ENCODE measurements at regions not wholly inside any gene's neighbourhood (a gene's known extent, or its start where the extent isn't known, plus 50 kb on each side); places are given as distances from the start of the nearest gene placed in this dataset.

DNA sequence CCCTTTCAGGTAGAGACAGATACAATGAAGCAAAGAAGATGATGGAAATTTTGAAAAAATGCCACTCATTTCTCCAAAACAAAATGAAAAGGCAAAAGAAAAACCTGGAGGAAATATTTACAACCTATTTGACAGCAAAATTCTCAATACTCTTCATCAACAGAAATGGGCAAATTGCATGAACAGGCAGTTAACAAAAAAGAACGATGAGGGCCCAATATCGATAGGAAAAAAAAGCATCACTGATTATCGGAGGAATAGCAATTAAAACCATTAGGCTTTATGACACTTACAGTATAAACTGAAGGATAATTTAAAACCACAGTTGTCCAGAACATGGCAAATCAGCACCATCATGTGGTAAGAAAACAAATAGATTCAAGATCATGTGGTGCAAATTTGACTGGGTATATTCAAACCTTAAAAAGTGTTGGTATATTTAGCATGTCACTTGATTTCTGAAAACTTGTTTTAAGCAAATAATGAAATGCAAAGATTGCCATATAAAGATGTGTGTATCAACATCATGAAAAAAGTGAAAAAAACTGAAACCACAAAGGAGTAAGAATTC lies 222.9 kb downstream of the BRD1 start:
- no peak for DNase-seq (ENCODE audit: low spot score)

DNA sequence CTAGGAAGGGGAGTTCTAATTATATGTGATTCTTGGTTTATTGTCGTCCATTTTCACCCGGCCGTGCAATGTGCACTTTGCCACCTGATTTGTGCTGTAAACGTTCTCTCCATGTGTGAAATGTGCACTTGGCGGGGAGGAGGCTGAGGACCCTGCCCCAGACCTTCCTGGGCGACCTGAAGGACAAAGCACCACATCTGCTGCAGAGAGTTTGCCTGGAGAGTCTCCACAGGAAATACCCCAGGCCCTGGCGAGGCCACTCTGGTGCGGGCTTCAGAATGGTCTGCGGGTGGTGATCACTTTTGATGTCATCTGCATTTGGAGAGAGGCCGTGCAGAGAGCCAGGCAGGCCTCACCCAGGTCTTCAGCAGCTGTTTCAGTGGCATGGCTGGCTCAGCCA lies 224.7 kb downstream of the BRD1 start:
- no peak for DNase-seq (ENCODE audit: low spot score)

DNA sequence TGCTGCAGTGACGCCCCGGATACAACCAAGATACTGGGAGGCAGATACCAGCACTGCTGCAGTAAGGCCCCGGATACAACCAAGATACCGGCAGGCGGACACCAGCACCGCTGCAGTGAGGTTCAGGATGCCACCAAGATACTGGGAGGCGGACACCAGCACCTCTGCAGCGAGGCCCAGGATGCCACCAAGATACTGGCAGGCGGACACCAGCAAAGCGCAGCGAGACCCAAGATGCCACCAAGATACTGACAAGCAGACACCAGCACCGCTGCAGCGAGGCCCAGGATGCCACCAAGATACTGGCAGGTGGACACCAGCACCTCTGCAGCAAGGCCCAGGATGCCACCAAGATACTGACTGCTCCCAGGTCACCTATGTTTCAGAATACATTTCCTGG lies 225.2 kb downstream of the BRD1 start:
- DNase-seq (ENCODE audit: low spot score): no peak

DNA sequence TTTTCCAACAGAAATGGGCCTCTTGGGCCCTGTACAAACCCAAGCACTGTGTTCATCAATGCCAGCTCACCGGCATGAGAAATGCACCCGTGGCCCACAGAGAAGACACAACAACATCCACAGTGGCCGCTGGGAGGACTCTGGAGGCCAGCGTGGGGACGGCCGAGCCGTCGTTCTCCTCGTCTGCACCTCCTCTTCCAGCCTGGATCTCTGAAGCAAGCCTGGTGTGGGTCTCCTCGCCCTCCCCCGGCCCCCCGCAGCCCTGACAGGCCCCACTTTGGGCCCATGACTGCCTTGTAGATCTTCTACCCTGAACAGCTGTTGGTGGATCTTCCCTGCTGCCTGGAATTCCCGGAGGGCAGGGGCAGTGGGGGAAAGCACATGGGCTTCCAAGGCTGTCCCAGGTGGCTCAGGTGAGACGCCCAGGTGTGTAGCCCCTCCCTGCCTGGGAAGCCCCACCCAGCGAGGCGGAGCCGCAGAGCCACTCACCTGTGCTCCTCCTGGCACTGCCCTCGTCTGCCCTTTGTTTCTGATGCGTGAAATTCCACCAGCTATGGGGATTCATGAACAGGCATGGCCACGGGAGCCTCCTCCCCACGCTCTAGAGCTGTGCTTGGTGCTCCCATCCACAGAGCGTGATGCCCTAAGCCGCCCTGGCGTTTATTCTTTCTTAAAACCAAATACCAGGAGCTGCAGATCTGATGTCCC lies 225.9 kb downstream of the BRD1 start:
- no peak for DNase-seq (ENCODE audit: low spot score)

DNA sequence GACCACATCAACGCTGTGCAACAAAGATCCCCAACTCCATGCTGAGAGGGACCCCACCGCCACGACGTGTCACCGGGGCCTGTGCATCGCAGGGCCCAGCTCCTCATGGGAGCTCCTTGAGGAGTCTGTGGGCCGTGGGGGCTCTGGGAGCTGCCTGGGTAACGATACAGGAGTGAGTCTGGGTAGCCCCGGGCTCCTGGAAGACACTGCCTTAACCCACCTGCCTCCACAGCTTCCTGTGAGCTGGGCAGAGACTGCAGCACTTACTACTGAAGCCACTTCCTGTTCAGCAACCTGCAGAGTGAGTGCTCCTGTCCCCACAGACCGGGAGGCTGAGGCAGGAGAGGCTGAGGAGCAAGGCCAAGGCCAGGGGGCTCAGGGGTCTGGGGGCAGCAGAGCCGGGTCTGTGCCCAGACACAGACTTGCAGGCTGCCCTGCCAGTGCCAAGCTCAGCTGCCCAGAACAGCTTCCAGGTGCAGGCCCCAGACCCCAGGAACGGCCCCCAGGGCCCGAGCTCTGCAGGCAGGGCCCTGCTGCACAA lies 226.7 kb downstream of the BRD1 start:
- DNase-seq (ENCODE audit: low spot score): no peak

DNA sequence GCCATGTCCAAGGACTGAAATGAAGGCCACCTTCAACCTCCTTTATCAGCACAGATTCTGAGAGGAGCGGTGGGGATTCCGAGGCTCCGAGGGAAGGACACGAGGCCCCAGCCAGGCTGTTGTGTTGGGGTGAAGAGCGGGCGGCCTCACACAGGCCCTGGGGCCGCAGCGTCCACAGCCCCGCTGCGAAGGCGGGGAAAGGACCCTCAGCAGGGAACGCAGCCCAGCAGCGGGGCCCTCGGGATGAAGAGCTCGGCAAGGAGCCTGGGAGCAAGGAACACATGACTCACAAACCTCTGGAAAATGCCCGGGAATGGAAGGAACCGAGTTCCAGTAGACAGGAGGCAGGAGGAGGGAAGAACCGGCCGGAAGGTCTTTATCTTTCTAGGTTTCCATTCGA lies 227.2 kb downstream of the BRD1 start:
- DNase-seq (ENCODE audit: low spot score): no peak

DNA sequence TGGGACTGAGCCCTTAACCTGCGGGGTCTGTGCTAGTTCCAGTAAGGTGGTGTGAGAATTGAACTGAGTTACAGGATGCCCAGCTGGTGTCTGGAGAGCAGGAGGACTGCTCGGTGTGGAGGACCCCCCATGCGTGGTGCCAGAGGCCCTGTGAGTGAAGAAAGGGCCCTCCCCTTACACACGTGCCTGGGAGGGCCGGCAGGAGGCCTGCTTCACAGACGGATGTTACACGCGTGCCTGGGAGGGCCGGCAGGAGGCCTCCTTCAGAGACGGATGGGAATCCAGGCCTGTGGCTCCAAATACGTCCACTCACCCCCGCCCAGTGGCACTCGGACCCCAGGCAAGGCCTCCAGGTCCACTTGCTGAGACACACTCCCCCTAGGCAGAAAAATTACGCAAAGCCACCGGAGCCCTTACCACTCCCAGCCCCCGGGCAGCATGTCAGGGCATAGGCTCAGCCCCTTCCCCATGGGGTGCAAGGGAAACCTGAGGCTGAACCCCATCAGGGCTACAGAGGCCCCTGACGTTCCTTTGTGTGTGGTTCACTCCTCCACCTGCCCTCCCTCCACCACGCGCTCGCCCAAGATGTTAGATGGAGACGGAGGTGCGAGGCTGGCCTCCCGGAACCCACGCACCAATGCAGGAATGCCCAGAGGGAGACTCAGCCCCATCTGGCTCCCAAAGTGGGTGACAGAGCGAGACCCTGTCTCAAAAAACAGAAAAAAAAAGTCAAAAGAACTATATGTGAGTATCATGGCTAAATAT lies 227.8 kb downstream of the BRD1 start:
- DNase-seq (ENCODE audit: low spot score): no peak

DNA sequence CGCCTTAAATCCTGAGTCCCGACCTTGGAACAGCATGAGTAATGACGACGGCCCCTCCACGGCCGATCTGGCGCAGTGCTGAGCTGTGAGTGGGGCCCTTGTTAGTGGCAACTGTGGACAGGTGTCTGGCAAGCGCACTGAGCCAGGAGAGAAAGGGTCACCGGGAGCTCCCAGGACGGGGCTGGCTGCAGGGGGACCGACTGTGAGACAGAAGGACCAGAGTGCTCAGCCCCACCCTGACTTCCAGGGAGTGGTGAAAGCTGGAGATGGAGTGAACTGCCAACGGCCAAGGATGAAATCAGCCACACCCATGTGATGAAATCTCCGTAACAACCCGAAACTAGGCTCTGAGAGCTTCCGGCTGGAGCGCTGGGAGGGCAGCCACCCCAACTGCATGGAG lies 228.6 kb downstream of the BRD1 start:
- DNase-seq (ENCODE audit: low spot score): no peak

DNA sequence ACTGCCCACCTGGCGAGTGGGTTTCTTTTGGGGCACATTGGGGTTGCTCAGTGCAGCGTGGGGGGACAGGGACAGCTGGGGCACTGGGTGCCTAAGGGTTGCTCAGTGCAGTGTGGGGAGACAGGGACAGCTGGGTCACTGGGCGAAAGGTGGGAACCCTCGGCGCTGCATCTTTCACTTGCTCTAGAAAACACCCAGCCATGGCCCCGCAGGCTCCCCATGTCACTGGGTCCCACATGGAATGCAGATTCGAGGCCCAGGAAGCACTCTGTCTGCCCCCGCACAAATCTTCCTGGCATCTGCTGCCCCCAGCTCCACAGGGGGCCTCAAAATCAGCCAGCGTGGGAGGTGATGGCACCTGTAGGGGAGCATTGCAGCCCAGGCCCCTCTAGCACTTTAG lies 229.3 kb downstream of the BRD1 start:
- no peak for DNase-seq (ENCODE audit: low spot score)

DNA sequence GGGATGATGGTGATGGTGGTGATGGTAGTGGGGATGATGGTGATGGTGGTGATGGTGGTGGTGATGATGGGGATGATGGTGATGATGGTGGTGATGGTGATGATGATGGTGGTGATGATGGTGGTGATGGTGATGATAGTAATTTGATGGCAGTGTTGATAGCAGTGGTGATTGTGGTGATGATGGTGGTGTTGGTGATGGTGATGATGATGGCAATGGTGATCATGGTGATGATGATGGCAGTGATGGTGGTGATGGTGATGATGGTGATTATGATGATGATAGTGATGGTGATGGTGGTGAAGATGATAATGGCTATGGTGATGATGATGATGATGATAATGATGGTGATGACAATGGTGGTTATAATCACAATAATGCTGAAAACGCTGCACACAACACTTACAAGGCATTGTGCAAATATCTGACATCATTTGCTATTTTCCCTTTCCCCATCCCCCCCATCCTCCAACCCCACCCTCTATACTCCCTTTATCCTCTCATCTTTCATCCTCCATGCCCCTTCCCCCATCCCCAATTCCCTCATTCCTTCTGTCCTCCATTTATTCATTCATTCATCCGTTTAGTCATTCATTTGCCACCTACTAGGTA lies 230.1 kb downstream of the BRD1 start:
- DNase-seq (ENCODE audit: low spot score): no peak

DNA sequence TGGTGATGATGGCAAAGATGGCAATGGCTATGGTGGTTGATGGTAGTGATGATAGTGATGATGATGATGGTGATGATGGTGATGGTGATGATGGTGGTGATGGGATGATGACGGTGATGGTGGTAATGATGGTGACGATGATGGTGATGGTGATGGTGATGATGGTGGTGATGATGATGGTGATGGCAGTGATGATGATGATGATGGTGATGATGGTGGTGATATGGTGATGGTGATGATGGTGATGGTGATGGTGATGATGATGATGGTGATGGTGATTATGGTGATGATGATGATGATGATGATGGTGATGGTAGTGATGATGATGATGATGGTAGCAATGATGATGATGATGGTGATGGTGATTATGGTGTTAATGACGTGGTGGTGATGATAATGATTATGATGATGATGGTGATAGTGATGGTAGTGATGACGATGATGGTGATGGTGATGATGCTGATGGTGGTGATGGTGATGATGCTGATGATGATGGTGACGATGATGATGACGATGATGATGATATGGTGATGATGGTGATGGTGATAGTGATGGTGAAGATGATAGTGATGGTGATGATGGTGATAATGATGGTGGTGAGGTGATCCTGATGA lies 232.1 kb downstream of the BRD1 start:
- DNase-seq (ENCODE audit: low spot score): no peak

DNA sequence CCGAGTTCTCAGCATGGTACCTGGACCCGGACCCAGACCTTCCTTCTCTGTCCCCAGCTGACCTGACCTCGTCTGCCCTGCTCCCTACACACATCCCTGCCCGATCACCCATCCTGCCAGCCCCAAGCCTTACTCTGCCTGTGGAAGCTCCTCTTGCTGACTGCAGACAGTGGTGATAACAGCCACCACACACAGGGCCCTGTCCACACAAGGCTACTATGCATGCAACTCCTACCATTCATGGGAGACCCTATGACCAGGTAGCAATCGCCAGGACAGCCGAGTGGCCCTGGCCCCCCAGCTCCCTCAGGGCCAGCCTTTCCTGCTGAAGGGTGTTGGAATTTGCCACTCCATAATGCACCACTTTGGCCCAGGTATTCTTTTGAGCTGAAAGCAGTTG lies 233.6 kb downstream of the BRD1 start:
- DNase-seq (ENCODE audit: low spot score): no peak

DNA sequence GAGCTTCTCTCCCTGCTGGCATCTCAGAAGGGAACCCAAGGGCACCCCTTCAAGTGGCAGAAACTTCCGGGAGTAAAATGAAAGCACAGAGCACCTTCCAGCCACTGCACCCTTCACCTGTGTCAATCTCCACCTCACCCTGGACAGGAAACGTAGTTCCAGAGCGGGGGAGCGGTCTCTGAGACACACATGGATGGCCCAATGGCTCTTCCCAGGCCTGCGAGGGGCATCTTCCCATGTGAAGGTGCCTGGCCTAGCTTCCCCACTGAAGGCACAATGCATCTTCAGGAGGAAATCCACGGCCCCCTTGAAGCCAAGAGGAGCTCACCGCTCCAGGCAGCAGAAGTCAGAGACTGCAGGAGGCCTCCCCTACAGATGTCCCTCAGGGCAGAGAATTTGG lies 234.2 kb downstream of the BRD1 start:
- DNase-seq (ENCODE audit: low spot score): no peak

DNA sequence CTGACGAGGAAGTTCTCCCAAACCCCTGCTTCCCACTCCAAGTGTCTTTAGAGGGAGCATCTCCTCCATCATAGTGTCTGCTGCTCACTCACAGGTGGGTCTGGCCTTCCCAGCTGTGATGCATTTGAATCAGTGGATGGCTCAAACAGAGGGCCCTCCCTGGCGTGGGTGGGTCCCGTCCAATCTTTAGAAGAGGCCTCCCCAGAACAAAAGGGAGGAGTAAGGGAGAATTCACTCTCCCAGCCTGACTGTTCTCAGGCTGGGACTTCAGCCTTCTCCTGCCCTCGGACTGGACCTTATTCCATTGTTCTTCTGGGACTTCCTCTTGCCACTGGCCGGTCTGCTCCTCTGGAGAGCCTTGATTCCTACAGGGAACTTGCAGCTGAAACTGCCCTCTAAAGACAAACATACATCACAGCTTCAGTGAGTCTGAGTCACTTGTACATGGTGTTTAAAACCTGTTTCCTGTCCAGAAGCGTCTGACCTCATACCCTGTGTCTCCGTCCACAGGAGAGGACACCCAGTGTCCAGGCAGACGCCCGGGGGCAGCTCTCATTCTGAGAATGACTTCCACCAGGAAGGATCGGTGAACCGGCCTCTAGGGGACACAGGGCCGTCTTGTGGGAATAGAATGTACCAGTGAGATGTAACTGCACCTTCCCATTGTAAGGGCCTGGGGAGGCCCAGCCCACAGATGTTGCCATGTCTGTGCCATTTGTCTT lies 234.7 kb downstream of the BRD1 start:
- no peak for DNase-seq (ENCODE audit: low spot score)

DNA sequence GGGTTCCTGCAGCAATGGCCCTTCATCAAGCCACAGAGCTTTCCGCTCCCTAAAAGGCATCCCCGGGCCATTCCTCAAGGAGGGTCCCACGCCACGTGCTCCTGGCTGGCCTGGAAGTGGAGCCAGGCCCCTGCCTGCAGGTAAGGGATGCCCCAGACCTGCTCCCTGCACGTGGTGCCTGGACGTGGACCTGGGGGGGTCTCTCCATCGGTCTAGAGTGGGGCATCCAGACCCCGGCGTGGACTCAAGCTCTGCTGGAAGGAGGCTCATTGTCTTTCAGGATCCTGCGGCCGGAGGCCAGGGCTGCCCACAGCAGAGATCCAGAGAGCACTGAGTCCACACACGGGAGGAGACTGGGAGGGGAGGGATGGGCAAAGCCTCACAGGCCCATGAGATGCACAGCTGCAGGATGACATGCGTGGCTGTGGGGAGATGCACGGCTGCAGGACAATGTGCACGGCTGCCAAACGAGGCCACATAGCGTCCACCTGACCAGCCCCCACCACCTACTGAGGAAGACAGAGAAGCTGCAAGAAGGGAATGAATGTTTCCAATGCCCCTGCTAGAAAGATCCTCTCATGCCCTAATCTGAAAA lies 236.7 kb downstream of the BRD1 start:
- no peak for DNase-seq (ENCODE audit: low spot score)

DNA sequence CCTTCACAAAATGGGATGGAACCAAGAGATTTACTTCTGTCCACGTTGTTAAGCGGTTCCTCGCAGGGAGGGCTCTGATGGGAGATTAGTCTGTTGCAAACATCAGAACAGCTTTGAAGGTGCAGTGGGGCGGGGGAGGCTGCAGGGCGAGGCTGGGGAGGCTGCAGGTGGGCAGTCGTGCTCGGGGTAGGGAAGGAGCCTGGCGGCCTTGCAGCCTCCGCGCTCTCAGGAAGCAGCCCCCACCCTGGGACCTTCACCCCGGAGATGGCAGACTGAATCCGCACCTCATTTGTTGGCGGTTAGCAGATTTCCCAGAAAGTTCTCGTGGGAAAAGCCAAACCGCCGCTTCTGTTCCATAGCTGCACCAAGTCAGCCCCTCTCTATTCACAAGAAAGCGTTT lies 237.3 kb downstream of the BRD1 start:
- DNase-seq (ENCODE audit: low spot score): no peak

DNA sequence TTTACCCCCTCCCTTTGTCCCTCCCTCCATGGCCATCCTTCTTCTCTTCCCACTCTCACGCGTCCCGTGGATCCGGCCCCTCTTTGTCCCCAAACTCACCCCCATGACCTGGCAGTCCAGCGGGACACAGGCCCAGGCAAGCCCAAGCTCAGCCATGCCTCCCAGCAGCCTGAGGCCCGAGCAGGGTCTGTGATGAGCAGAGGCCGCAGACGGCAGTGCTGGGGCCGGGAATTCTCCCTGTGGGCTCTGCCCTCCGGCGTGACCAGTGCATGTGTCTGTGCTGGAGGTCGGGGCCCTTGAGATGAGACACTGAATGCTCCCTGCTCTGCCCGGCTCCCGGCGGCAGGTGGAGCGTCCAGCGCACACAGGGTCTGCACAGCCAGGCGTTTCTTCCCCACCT lies 237.9 kb downstream of the BRD1 start:
- no peak for DNase-seq (ENCODE audit: low spot score)

DNA sequence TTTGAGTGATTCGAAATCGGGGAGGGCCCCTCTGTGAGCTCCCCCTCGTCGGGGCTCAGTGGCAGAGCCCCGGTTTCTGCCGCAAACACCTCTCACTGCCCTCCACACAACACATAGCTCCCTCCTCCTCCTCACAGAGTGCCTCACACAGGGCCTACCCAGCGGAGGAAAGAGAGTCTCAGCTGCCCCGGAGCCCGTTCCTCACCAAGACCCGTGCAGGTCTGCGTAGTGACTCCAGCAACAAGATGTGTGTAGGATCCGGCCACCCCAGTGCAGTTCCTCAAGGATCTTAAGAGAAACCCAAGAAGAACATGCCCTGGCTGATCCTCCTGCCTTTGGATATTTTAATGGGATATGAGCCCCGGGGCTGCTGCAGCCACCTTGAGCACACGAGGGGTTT lies 238.4 kb downstream of the BRD1 start:
- no peak for DNase-seq (ENCODE audit: low spot score)

DNA sequence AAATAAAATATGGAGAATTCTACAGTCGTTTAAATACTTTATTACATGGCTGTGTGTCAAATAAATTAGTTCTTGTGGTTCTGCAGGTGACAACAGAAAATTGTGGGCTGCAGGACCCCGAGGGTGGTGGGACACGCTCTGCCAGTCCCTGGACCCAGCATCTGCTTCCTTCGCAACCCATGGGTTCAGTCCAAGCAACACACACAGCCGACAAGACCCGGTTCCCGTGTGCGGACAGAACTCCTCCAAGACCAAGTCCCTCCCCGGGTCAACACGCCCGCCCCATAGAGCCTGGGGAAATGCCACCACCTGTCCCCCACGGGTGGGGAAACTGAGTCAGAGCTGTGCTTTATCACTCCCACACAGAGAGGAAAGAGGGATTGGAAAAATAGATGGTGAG lies 238.9 kb downstream of the BRD1 start:
- DNase-seq (ENCODE audit: low spot score): no peak

DNA sequence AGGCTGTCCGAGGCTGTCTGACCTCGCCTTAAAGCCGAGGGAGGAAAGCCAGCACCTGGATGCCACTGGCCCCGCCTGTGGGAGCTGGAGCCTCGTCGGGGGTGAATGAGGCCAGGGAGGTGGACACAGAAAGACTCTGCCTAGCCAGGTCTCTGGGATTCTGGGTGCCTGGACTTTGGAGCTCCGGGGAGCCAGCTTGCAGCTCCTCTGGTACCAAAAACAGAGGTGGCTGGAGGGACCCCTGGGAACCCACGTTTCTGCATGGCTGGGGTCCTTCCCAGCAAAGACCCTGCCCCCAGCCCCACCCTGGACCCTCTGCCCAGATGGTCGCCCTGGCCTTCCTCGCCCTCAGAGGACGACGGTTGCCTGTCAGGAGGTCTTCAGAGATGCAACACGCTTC lies 239.7 kb downstream of the BRD1 start:
- DNase-seq (ENCODE audit: low spot score): no peak

DNA sequence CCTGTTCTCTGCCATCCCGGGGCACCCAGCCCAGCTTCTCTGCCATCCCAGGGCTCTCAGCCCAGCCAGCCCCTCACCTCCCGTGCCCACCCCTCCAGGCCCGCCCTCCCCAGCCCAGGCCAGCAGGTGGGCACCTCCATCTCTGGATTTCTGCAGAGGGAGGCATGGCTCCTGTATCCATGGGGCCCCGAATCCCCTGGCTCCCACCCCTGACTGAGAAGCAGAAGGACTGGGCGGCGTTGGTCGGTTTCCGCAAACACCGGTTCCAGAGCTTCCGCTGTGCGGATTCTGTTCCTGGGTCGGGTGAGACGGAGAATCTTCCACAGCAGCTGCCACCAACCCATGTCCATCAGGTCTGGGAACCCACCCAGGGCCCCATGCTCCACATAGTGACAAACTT lies 240.3 kb downstream of the BRD1 start:
- no peak for DNase-seq (ENCODE audit: low spot score)
